SK-N-MC (cell line): ENCODE measurements at regions not wholly inside any gene's neighbourhood (a gene's known extent, or its start where the extent isn't known, plus 50 kb on each side); places are given as distances from the start of the nearest gene placed in this dataset.

Experiments used
- EZH2 ChIP-seq: fragments of 200-600 bp; sonication (generic); IDR thresholded peaks from one replicate; pipeline ENCODE4 v1.6.1; 2017; ENCODE audit warnings: antibody characterized with exemption
- FOXP2 ChIP-seq: optimal IDR thresholded peaks from 2 replicates; pipeline ENCODE3; 2011; ENCODE audit warnings: mild to moderate bottlenecking, moderate library complexity; ENCODE audit not compliant: insufficient read depth; ENCODE audit errors: extremely low read length, control extremely low read depth
- POLR2AphosphoS5 ChIP-seq: IDR thresholded peaks from 2 replicates; pipeline ENCODE4 v1.6.1; 2012; ENCODE audit warnings: mild to moderate bottlenecking, low read depth, low read length, borderline replicate concordance

GRCh38 chr13:34207334-34207733 lies 389.4 kb downstream of the RFC3 start:
- TF ChIP-seq POLR2AphosphoS5, result no peak
- no peak for TF ChIP-seq EZH2
- TF ChIP-seq FOXP2, result no peak
